HG02852 (cell line): ENCODE measurements at regions not wholly inside any gene's neighbourhood (a gene's known extent, or its start where the extent isn't known, plus 50 kb on each side); places are given as distances from the start of the nearest gene placed in this dataset.
"Not testable (repeated sequence)": the region's sequence is repeated elsewhere in the genome, so short reads cannot be mapped to it uniquely, and the experiment has no call there.

ENCODE experiments used
- ATAC-seq: cut with Tn5 transposase; IDR thresholded peaks from one replicate; pipeline ENCODE4 v1.9.1; 2021; ENCODE audit warnings: mild to moderate bottlenecking, moderate library complexity; ENCODE audit not compliant: unreplicated experiment

DNA sequence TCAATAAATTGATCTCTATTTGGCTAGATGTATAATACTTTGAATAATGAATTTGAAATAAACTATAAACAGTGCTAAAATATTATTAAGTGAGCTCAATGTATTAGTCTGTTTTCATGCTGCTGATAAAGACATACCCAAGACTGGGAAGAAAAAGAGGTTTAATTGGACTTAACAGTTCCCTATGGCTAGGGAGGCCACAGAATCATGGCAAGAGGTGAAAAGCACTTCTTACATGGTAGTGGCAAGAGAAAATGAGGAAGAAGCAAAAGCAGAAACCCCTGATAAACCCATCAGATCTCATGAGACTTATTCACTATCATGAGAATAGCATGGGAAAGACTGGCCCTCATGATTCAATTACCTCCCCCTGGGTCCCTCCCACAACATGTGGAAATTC is 2092.4 kb upstream of the ACO1 start:
- ATAC-seq, result not testable (repeated sequence)

DNA sequence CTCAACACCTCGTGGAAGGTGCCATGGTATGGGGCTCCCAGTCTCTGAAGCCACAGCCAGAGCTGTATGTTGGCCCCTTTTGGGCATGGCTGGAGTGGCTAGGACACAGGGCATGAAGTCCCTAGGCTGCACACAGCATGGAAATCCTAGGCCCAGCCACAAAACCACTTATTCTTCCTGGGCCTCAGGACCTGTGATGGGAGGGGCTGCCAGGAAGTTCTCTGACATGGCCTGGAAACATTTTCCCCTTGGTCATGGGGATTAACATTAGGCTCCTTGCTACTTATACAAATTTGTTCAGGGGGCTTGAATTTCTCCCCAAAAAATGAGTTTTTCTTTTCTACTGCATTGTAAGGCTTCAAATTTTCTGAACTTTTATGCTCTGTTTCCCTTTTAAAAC is 2091.2 kb upstream of the ACO1 start:
- ATAC-seq, result no peak

DNA sequence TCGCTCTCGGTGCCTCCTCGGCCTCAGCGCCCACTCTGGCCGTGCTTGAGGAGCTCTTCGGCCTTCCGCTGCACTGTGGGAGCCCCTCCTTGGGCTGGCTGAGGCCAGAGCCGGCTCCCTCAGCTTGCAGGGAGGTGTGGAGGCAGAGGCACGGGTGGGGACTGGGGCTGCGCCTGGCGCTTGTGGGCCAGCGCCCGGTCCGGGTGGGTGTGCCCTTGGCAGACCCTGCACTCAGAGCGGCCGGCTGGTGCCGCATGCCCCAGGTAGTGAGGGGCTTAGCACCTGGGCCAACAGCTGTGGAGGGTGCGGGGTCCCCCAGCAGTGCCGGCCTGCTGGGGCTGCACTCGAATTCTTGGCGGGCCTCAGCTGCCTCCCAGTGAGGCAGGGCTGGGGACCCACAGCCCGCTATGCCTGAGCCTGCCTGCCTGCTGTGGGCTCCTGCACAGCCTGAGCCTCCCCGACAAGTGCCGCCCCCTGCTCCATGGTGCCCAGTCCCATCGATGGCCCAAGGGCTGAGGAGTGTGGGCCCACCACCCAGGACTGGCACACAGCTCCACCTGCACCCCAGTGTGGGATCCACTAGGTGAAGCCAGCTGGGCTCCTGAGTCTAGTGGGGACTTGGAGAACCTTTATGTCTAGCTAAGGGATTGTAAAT is 2085.2 kb upstream of the ACO1 start:
- no peak for ATAC-seq

GRCh38 chr9:30301271-30301963 is 2083.0 kb upstream of the ACO1 start:
- no peak for ATAC-seq

GRCh38 chr9:30310711-30311110 is 2073.7 kb upstream of the ACO1 start:
- ATAC-seq, result no peak

GRCh38 chr9:30329431-30329830 is 2055.0 kb upstream of the ACO1 start:
- ATAC-seq, result no peak

DNA sequence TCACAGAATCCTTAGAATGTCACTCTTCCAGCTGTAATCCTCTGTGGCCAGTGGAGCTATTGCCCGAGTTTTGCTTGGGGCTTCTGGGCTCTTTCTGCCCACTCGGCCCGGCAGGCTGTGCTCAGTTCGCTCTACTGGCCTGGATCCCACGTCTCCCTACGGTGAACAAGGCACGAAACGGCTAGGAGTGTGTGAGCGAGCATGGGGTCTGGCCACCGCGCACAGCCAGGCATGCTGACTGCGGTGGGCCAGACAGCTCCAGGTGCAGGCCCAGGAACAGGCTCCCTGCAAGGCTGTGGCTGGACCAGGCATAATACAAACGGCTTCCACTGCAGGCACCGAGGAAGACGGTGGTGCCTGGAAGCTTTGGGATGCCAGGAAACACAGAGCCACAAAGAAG is 2035.5 kb upstream of the ACO1 start:
- no peak for ATAC-seq

GRCh38 chr9:30349526-30350513 is 2034.6 kb upstream of the ACO1 start:
- no peak for ATAC-seq

DNA sequence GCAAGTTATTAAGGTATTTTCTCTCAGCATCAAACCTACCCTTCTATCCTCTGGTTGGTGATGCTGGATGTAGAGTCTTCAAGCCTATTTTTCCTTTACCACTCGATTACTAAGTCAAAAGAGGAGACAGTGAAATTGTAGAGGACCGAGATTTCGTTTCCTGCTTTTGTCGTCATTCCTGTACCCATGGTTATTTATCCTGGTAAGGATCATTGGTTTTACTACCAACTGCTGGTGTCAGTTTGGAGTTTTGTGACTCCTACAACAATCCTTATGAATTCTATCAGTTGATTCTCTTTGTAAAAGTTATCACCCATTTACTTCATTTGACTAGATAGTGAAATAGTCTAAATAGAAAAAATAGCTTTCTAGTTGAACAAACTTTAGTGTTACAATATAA is 2028.2 kb upstream of the ACO1 start:
- no peak for ATAC-seq

DNA sequence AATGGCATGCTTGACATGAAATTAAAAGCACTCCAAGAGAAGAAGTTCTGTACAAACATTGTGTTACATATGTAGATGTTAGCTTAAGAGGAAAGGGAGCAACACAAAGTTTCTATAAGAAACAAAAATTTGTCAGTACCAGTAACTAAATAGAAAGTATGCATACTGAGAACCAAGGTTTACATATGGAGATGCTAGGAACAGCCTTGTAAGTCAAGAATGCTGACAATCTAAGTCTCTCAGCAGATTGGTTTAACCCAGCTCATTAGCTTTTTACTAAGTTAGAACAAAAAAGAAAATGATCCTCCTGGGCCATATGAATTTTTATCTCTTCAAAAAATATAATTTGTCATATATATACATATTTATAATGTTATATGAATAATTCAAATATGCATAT is 2022.1 kb upstream of the ACO1 start:
- no peak for ATAC-seq

DNA sequence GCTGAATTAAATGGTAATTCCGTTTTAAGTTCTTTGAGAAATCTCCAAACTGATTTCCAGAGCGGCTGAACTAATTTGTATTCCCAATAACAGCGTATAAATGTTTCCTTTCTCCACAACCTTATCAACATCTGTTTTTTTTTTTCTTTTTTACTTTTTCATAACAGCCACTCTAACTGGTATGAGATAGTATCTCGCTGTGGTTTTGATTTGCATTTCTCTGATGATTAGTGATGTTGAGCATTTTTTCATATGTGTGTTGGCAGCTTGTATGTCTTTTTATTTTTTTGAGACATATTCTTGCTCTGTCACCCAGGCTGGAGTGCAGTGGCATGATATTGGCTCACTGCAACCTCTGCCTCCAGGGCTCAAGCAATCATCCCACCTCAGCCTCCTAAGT is 2018.3 kb upstream of the ACO1 start:
- not testable (repeated sequence) for ATAC-seq

DNA sequence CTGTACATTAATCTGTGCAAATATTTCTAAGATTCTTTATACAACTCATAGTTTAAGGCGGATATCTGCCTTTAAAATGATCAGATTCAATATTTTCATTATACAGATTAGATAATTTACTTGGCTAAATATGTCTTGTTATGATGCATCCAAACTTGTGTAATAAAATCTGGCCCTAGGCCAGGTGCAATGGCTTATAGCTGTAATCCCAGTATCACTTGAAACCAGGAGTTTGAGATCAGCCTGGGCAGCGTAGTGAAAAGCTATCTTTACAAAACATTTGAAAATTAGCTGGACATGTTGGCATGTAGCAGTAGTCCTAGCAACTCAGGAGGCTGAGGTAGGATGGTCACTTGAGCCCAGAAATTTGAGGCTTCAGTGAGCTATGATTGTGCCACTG is 2002.2 kb upstream of the ACO1 start:
- ATAC-seq, result no peak

DNA sequence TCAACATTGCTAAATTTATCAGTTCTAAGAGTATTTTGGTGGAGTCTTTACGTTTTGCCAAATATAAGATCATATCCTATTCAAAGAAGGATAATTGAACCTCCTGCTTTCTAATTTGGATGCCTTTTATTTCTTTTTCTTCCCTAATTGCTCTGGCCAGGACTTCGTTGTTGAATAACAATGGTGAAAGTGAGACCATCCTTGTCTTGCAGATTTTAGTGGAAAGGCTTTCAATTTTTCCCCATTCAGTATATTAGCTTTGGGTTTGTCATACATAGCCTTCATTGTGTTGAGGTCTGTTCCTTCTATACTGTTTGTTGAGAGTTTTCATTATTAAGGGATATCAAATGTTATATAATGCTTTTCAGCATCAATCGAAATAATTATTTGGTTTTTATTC is 1974.2 kb upstream of the ACO1 start:
- ATAC-seq, result no peak

DNA sequence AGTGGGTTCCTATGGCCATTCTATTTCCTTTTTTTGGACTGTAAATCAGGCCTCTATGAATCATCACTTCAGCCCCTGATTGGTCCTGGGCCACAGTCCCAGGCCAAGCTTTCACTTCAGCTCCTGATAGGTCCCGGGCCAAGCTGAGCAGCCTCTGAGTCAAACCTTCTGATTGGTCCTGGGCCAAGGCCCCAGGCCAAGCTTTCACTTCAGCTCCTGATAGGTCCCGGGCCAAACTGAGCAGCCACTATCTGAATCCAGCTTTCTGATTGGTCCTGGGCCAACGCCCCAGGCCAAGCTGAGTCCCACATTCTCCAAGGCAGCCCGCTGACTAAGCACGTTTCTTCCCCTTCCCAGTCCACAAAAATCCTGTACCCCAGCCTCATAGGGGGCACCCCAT is 1972.9 kb upstream of the ACO1 start:
- ATAC-seq, result no peak

DNA sequence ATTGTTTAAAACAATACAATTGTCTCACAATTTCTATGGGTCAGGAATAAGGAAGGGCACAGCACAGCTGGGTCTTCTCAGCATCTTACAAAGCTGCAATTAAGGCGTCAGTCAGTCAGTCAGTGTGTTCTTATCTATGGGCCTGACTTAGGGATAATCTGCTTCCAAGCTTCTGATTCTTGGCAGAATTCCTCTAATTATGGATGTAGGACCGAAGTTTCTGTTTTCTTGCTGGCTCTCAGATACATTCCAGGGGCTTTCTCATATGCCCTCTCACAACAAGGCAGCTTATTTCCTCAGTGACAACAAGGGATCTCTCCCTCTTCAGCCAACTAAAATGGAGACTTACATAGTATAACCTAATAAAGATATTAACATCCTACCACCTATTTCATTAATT is 1925.3 kb upstream of the ACO1 start:
- ATAC-seq, result no peak

GRCh38 chr9:30476826-30477225 is 1907.6 kb upstream of the ACO1 start:
- ATAC-seq, result no peak

DNA sequence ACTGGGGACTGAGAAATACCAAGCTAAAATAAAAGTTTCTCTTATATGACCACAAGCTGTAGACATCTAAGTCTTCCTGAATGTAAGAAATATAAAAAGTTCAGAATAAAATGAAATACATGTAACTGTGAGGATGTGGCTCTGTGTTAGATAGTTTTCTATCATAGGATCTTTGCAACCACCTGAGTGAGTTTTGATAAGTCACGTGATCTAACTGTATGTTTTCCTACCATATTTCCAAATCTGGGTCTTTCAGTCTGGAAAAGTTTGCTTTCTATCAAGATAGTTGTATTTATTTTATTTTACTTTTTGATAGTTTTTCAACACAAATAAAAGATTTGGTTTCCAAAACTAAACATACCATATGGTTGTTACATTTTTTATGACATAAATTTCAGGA is 1905.8 kb upstream of the ACO1 start:
- no peak for ATAC-seq

GRCh38 chr9:30482499-30482898 is 1901.9 kb upstream of the ACO1 start:
- ATAC-seq, result no peak

- no peak for ATAC-seq
Measured at GRCh38 chr9:30484690-30485089, 1899.8 kb upstream of the ACO1 start.

DNA sequence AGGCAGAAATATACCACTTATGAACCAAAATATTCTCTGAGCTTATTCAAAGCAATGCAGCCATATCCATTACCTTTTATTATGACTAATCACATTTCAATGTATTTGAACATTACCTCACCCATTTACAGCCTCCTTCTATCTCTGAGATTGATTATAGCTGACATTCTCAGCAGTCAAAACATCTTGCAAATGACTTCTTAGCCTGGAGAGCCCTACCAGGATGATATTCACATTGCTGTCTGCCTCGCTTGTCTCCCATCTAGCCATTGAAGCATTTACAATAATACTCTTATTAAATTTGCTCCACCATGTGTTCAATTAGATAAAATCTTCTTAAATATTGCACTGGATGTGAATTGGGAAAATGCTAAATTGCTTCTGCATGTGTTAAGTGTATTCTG is 1879.9 kb upstream of the ACO1 start:
- ATAC-seq, result no peak

DNA sequence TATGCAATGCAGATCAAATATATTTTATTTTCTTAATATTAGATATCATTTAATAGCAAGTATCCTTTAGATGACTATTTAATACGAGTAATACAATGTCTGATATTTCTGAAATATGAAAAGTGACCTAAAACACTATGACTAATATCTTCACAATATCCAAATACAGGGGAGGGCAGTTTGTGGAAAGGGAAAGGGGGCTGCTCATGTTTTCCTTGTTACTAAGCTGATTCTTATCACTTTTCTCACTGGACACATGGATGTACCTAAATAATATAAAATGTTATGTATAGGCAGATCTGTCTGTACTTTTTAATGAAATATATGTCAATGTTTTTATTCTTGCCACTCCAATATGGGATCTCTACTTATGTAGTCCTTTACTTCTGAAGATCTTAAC is 1879.1 kb upstream of the ACO1 start:
- no peak for ATAC-seq

- ATAC-seq, result no peak
Measured at GRCh38 chr9:30506749-30507148, 1877.7 kb upstream of the ACO1 start.
